Keratinocyte (primary cell): ENCODE measurements at regions not wholly inside any gene's neighbourhood (a gene's known extent, or its start where the extent isn't known, plus 50 kb on each side); places are given as distances from the start of the nearest gene placed in this dataset.

Source experiments
- DNase-seq: peaks from one replicate; pipeline ENCODE4 v3.0.0-alpha.2; 2011; ENCODE audit warnings: low read depth, missing footprints, low spot score
- FAIRE-seq: peaks from 2 replicates; lab custom pipeline; 2011; peaks lifted over from hg19 to GRCh38; lab: Jason Lieb, UNC
- H2AFZ ChIP-seq: 2 replicates; pipeline ENCODE4 v1.6.0; 2012; ENCODE audit warnings: low read length, control low read depth, inconsistent platforms; ENCODE audit not compliant: control insufficient read depth
- H3K27ac ChIP-seq: 2 replicates; pipeline ENCODE4 v1.5.1; 2011; ENCODE audit warnings: low read length; ENCODE audit not compliant: control insufficient read depth, insufficient read depth
- H3K27me3 ChIP-seq: 3 replicates; pipeline ENCODE4 v1.6.0; 2011; ENCODE audit warnings: low read length; ENCODE audit not compliant: control insufficient read depth, insufficient read depth; ENCODE audit errors: extremely low read depth
- H3K36me3 ChIP-seq, 2 experiments: 2 replicates in 1 of 2; 3 replicates in 1 of 2; pipeline ENCODE4 v1.5.1; 2011; ENCODE audit warnings: low read length in 2 of 2, mild to moderate bottlenecking in 1 of 2; ENCODE audit not compliant: control insufficient read depth in 2 of 2, insufficient read depth in 2 of 2; ENCODE audit errors: extremely low read depth in 1 of 2
- H3K4me1 ChIP-seq: 3 replicates; pipeline ENCODE4 v1.5.1; 2011; ENCODE audit warnings: low read length; ENCODE audit not compliant: control insufficient read depth, insufficient read depth; ENCODE audit errors: extremely low read depth
- H3K4me2 ChIP-seq: 3 replicates; pipeline ENCODE4 v1.6.0; 2011; ENCODE audit warnings: low read depth, low read length; ENCODE audit not compliant: control insufficient read depth, insufficient read depth; ENCODE audit errors: extremely low read depth
- H3K4me3 ChIP-seq, 3 experiments: fragments of 200-600 bp in 1 of 3; sonication (generic) in 1 of 3; 2 replicates in 2 of 3; 3 replicates in 1 of 3; pipeline ENCODE4 v1.5.1; 2011 to 2016; ENCODE audit warnings: low read length in 3 of 3, mild to moderate bottlenecking in 3 of 3, control low read depth in 2 of 3, inconsistent platforms in 1 of 3, low read depth in 1 of 3, mixed read lengths in 1 of 3, mixed run types in 1 of 3, moderate library complexity in 1 of 3; ENCODE audit not compliant: control insufficient read depth in 2 of 3, insufficient read depth in 2 of 3; ENCODE audit errors: extremely low read depth in 1 of 3
- H3K79me2 ChIP-seq: 2 replicates; pipeline ENCODE4 v1.6.0; 2012; ENCODE audit warnings: low read length; ENCODE audit not compliant: control insufficient read depth, insufficient read depth
- H3K9ac ChIP-seq: 3 replicates; pipeline ENCODE4 v1.6.0; 2011; ENCODE audit warnings: low read length; ENCODE audit not compliant: control insufficient read depth, insufficient read depth; ENCODE audit errors: extremely low read depth
- H3K9me1 ChIP-seq: 3 replicates; pipeline ENCODE4 v1.6.0; 2011; ENCODE audit warnings: low read length; ENCODE audit not compliant: control insufficient read depth, insufficient read depth; ENCODE audit errors: extremely low read depth
- H3K9me3 ChIP-seq: 2 replicates; pipeline ENCODE4 v1.5.1; 2012; ENCODE audit warnings: low read depth, low read length; ENCODE audit not compliant: control insufficient read depth
- H4K20me1 ChIP-seq: 3 replicates; pipeline ENCODE4 v1.6.0; 2011; ENCODE audit warnings: low read length; ENCODE audit not compliant: control insufficient read depth, insufficient read depth; ENCODE audit errors: extremely low read depth
- EZH2 ChIP-seq: IDR thresholded peaks from one replicate; pipeline ENCODE4 v1.6.1; 2012; ENCODE audit warnings: inconsistent platforms, mild to moderate bottlenecking, low read length, moderate library complexity
- dilution Hi-C: fragments of 300-500 bp; cut with MboI; formaldehyde crosslinking; loops from one replicate; pipeline ENCODE4 v1.7.0; 2020; ENCODE audit warnings: low sequenced_read_pairs; ENCODE audit not compliant: extremely low pct_ligation_motif_present
- TF ChIP-seq, protein P1 (sequence below), 3 experiments: IDR thresholded peaks in 1 of 3; conservative IDR thresholded peaks in 1 of 3; optimal IDR thresholded peaks in 1 of 3; 2 replicates in 2 of 3; 3 replicates in 1 of 3; pipeline versions ENCODE3 to v1.5.1; 2011; ENCODE audit warnings: low read length in 3 of 3, mild to moderate bottlenecking in 3 of 3, moderate library complexity in 2 of 3, control low read depth in 1 of 3, inconsistent platforms in 1 of 3; ENCODE audit not compliant: insufficient read depth in 2 of 3; ENCODE audit errors: extremely low read depth in 1 of 3

DNA sequence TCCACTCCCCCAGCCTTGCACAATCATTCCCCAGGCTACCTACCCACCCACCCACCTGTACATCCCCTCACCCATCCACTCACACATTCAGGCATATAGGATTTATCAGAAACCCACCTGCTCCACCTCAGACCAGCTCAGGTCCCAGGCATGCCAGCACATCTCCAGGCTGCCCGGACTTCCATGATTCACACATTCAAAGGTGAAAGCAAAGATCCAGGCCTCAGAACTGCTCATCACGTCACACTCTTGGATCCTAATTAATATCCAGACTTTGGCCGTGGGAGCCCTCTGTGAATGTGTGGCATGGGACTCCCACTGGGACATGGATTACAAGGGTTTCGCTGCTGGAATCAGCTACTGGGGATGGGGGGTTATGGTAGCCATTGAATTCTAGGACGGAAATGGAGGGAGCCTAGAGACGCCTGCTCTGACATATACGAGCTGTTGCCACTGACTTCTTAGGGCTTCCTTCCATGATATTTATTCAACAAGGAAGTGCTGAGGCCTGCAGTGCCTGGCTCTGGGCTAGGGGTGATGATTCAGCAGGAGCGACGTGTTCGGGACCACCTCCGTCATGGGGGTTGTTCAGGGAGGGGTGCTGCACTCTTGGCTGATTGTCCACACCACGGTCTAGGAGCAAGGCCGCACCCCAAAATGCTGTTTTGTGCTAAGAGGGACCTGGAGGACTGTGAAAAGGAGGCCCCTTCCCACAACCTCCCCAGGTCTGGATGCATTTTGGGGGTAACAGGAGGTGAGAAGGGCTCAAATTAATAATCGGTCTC is 56.9 kb upstream of the ADRA2C start:
- dilution Hi-C loops, result no loop called here
- Histone ChIP-seq H3K27me3 (peaks cover 6% of the 10 kb centered on the region), H3K4me1 (no peaks in the 10 kb centered on the region), H2AFZ (no peak overlapping the region), H3K9me3 (no peaks in the 10 kb centered on the region), H3K4me2 (no peak overlapping the region), H3K79me2 (no peaks in the 10 kb centered on the region), H3K27ac (no peak overlapping the region), H4K20me1 (no peaks in the 10 kb centered on the region), H3K9ac (no peak overlapping the region), H3K36me3 (no peaks in the 10 kb centered on the region), H3K4me3 (no peak overlapping the region), H3K9me1 (no peaks in the 10 kb centered on the region)
- FAIRE-seq, result no peak
- no peak for DNase-seq
- no peak for TF ChIP-seq EZH2
- TF ChIP-seq, protein P1, sequence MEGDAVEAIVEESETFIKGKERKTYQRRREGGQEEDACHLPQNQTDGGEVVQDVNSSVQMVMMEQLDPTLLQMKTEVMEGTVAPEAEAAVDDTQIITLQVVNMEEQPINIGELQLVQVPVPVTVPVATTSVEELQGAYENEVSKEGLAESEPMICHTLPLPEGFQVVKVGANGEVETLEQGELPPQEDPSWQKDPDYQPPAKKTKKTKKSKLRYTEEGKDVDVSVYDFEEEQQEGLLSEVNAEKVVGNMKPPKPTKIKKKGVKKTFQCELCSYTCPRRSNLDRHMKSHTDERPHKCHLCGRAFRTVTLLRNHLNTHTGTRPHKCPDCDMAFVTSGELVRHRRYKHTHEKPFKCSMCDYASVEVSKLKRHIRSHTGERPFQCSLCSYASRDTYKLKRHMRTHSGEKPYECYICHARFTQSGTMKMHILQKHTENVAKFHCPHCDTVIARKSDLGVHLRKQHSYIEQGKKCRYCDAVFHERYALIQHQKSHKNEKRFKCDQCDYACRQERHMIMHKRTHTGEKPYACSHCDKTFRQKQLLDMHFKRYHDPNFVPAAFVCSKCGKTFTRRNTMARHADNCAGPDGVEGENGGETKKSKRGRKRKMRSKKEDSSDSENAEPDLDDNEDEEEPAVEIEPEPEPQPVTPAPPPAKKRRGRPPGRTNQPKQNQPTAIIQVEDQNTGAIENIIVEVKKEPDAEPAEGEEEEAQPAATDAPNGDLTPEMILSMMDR (optimal IDR thresholded peaks at IDR 0.05 in 1 of 3, IDR thresholded peaks at IDR 0.05 in 1 of 3, conservative IDR thresholded peaks at IDR 0.05 in 1 of 3; ENCODE audit: extremely low read depth in 1 of 3, insufficient read depth in 2 of 3, low read length in 3 of 3), result no peak

DNA sequence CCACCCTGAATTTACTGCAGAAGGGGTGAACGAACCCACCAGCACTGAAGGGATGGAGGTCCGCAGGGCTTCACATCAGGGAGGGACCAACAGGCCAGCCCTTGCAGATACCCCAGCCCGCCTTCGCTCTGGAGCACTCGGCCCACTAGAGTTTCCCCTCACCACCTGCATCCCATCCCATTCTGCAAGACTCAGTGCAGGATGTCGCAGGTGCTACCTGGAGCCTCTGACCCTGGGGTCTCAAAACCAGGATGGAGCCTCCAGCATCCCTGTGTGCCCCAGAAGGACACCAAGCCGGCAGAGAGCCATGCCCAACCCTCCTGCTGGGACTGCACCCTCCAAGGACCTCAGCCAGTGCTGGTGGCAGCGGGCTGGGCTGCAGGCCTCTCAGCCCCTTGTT is 57.6 kb upstream of the ADRA2C start:
- dilution Hi-C loops, result no loop called here
- TF ChIP-seq, protein P1 (optimal IDR thresholded peaks at IDR 0.05 in 1 of 3, IDR thresholded peaks at IDR 0.05 in 1 of 3, conservative IDR thresholded peaks at IDR 0.05 in 1 of 3; ENCODE audit: extremely low read depth in 1 of 3, insufficient read depth in 2 of 3, low read length in 3 of 3), result no peak
- TF ChIP-seq EZH2, result no peak

More for the DNA sequence above, 57.6 kb upstream of the ADRA2C start:
- Histone ChIP-seq H3K79me2 (no peaks in the 10 kb centered on the region), H4K20me1 (no peaks in the 10 kb centered on the region), H3K27me3 (peaks cover 12% of the 10 kb centered on the region), H3K9me3 (no peaks in the 10 kb centered on the region), H3K9me1 (no peaks in the 10 kb centered on the region), H3K4me2 (no peak overlapping the region), H2AFZ (no peak overlapping the region), H3K4me3 (no peak overlapping the region), H3K9ac (no peak overlapping the region), H3K27ac (no peak overlapping the region), H3K36me3 (no peaks in the 10 kb centered on the region), H3K4me1 (no peaks in the 10 kb centered on the region)
- DNase-seq, result no peak
- no peak for FAIRE-seq
